HL-60 (cell line): ENCODE measurements at regions not wholly inside any gene's neighbourhood (a gene's known extent, or its start where the extent isn't known, plus 50 kb on each side); places are given as distances from the start of the nearest gene placed in this dataset.

Experiments used
- CTCF ChIP-seq: IDR thresholded peaks from one replicate; pipeline ENCODE4 v1.5.1; 2011; ENCODE audit warnings: low read length, control low read depth, inconsistent platforms; ENCODE audit not compliant: insufficient read depth
- GABPA ChIP-seq: IDR thresholded peaks from 2 replicates; pipeline ENCODE4 v1.6.1; 2012; ENCODE audit warnings: low read depth
- POLR2AphosphoS5 ChIP-seq: IDR thresholded peaks from 2 replicates; pipeline ENCODE4 v1.6.1; 2012; ENCODE audit warnings: low read depth
- REST ChIP-seq: IDR thresholded peaks from 2 replicates; pipeline ENCODE4 v1.6.1; 2012; ENCODE audit warnings: low read depth; ENCODE audit not compliant: insufficient replicate concordance
- SPI1 ChIP-seq: IDR thresholded peaks from 2 replicates; pipeline ENCODE4 v1.6.1; 2012; ENCODE audit warnings: low read depth, mild to moderate bottlenecking, borderline replicate concordance

DNA sequence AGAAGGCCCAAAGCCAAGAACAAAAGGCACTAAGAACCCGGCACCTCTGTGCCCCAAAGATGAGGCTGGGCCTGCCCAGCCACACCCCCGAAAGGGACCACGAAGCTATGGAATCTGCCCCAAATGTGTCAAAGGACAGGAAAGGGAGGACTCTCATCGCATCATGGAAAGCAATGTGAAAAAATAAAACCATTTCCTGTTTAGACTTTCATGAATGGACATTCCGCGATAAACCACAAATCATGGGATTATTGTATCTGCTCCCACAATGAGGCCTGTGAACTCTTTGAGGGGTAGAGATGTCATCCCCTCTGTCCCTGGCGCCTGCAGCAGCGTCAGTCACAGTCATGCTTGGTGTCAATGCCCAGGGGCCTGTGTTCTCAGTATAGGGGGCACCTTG is 135.0 kb downstream of the COPRS start:
- TF ChIP-seq CTCF (no peak), REST (no peak), POLR2AphosphoS5 (no peak), GABPA (no peak), SPI1 (no peak)
